ENCODE measurements at regions not wholly inside any gene's neighbourhood (a gene's known extent, or its start where the extent isn't known, plus 50 kb on each side); places are given as distances from the start of the nearest gene placed in this dataset.

- TF ChIP-seq CTCF (IDR thresholded peaks at IDR 0.05; ENCODE audit: insufficient read depth, low read length, poor library complexity, severe bottlenecking): no peak
- TF ChIP-seq EZH2phosphoT487 (conservative IDR thresholded peaks at IDR 0.05; ENCODE audit: low read length): no peak
- Histone ChIP-seq H3K9me2 (replicated peaks; ENCODE audit: insufficient read depth, low read length) (no peaks in the 10 kb centered on the region), H3K27me3 (ENCODE audit: low read length) (no peaks in the 10 kb centered on the region), H3K9ac (ENCODE audit: low read length) (no peak overlapping the region), H3K9me3 (ENCODE audit: insufficient read depth, low read length) (no peaks in the 10 kb centered on the region), H3K79me2 (ENCODE audit: insufficient read depth, low read length) (no peaks in the 10 kb centered on the region), H4K20me1 (ENCODE audit: low read depth, low read length) (no peaks in the 10 kb centered on the region), H3K4me3 (ENCODE audit: insufficient read depth, low read length, poor library complexity, severe bottlenecking) (no peak overlapping the region), H3K4me2 (ENCODE audit: low read depth, low read length, poor library complexity, severe bottlenecking) (no peak overlapping the region), H3F3A (ENCODE audit: insufficient read depth) (no peaks in the 10 kb centered on the region), H3K27ac (ENCODE audit: low read depth, low read length) (no peak overlapping the region), H3K36me3 (ENCODE audit: low read length) (no peaks in the 10 kb centered on the region), H2AFZ (ENCODE audit: low read depth, low read length, severe bottlenecking) (no peak overlapping the region)
Observed at GRCh38 chr16:5235119-5235518, 137.5 kb upstream of the EEF2KMT start.

GRCh38 chr16:5234295-5235050 lies 136.9 kb upstream of the EEF2KMT start:
- Histone ChIP-seq H3K27ac (ENCODE audit: low read depth, low read length) (no peak overlapping the region), H3K36me3 (ENCODE audit: low read length) (no peaks in the 10 kb centered on the region), H4K20me1 (ENCODE audit: low read depth, low read length) (no peaks in the 10 kb centered on the region), H2AFZ (ENCODE audit: low read depth, low read length, severe bottlenecking) (no peak overlapping the region), H3K4me3 (ENCODE audit: insufficient read depth, low read length, poor library complexity, severe bottlenecking) (no peak overlapping the region), H3K79me2 (ENCODE audit: insufficient read depth, low read length) (no peaks in the 10 kb centered on the region), H3K9ac (ENCODE audit: low read length) (no peak overlapping the region), H3K27me3 (ENCODE audit: low read length) (no peaks in the 10 kb centered on the region), H3K9me2 (replicated peaks; ENCODE audit: insufficient read depth, low read length) (no peaks in the 10 kb centered on the region), H3K4me2 (ENCODE audit: low read depth, low read length, poor library complexity, severe bottlenecking) (no peak overlapping the region), H3F3A (ENCODE audit: insufficient read depth) (no peaks in the 10 kb centered on the region), H3K9me3 (ENCODE audit: insufficient read depth, low read length) (no peaks in the 10 kb centered on the region)
- TF ChIP-seq EZH2phosphoT487 (conservative IDR thresholded peaks at IDR 0.05; ENCODE audit: low read length) (no peak), CTCF (IDR thresholded peaks at IDR 0.05; ENCODE audit: insufficient read depth, low read length, poor library complexity, severe bottlenecking) (no peak)

GRCh38 chr16:5231246-5231759 lies 133.7 kb upstream of the EEF2KMT start:
- Histone ChIP-seq H3K36me3 (ENCODE audit: low read length) (no peaks in the 10 kb centered on the region), H3K27me3 (ENCODE audit: low read length) (no peaks in the 10 kb centered on the region), H3K27ac (ENCODE audit: low read depth, low read length) (no peak overlapping the region), H3K9me2 (replicated peaks; ENCODE audit: insufficient read depth, low read length) (no peaks in the 10 kb centered on the region), H3F3A (ENCODE audit: insufficient read depth) (no peaks in the 10 kb centered on the region), H2AFZ (ENCODE audit: low read depth, low read length, severe bottlenecking) (no peak overlapping the region), H3K4me3 (ENCODE audit: insufficient read depth, low read length, poor library complexity, severe bottlenecking) (no peak overlapping the region), H3K9me3 (ENCODE audit: insufficient read depth, low read length) (no peaks in the 10 kb centered on the region), H3K4me2 (ENCODE audit: low read depth, low read length, poor library complexity, severe bottlenecking) (no peak overlapping the region), H3K79me2 (ENCODE audit: insufficient read depth, low read length) (no peaks in the 10 kb centered on the region), H3K9ac (ENCODE audit: low read length) (no peak overlapping the region), H4K20me1 (ENCODE audit: low read depth, low read length) (no peaks in the 10 kb centered on the region)
- TF ChIP-seq EZH2phosphoT487 (conservative IDR thresholded peaks at IDR 0.05; ENCODE audit: low read length): no peak
- TF ChIP-seq CTCF (IDR thresholded peaks at IDR 0.05; ENCODE audit: insufficient read depth, low read length, poor library complexity, severe bottlenecking): no peak

All from SU-DHL-6 (cell line).